GM21723 (cell line): ENCODE measurements at regions not wholly inside any gene's neighbourhood (a gene's known extent, or its start where the extent isn't known, plus 50 kb on each side); places are given as distances from the start of the nearest gene placed in this dataset.
"Not testable (repeated sequence)": the region's sequence is repeated elsewhere in the genome, so short reads cannot be mapped to it uniquely, and the experiment has no call there.

Source experiments
- ATAC-seq: cut with Tn5 transposase; IDR thresholded peaks from one replicate; pipeline ENCODE4 v1.9.1; 2021; ENCODE audit warnings: mild to moderate bottlenecking, moderate library complexity; ENCODE audit not compliant: unreplicated experiment

DNA sequence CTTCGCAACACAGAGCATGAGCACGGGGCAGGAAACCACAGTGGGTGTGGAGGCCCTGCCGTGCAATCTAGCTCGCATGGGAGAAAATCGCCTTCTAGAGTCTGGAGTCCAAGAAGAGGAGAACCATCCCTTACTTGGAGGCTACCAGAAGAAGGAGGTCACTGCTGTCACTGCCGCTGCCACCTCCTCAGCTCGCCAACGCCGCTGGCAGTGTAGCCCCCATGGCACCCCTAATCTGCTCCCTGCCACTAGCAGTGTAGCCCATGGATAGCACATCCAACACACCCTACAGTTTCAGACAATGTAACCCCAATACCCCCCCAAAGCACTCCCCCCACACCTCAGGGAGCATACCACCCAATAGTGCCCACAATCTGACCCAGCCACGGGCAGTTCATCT, 438.0 kb upstream of the ZNF337 start:
- ATAC-seq = no peak

DNA sequence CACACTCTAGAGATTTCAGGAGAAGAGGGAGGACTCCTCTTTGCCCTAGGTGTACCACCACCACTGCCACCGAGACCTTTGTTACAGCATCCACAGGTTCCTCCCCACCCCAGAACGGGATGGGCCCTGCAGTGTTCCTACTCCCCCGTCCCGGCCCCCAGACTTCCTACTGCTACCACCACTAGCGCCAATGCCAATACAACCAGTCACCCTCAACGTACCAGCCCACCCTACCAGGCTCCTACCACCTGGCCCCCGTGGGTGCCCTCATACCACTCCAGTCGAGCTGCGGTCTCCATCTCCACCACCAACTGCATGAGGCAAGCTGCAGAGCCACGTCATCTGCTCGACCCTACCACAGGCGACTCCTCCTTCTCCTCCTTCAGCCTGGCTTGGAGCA, 437.1 kb upstream of the ZNF337 start:
- ATAC-seq = not testable (repeated sequence)

DNA sequence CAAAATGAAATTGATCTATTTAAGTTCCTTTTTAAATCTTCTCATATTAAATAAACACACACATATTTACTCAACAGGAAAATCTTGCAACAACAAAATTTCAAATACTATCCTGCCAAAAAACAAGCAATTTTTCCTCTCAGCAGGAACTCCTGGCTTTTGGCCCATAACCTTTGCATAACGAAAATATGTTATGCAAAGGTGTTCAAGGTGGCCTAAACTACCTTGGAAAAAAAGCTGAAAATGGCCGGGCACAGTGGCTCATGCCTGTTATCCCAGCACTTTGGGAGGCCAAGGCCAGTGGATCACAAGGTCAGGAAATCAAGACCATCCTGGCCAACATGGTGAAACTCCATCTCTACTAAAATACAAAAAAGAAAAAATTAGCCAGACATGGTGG, 424.3 kb upstream of the ZNF337 start:
- ATAC-seq = not testable (repeated sequence)

DNA sequence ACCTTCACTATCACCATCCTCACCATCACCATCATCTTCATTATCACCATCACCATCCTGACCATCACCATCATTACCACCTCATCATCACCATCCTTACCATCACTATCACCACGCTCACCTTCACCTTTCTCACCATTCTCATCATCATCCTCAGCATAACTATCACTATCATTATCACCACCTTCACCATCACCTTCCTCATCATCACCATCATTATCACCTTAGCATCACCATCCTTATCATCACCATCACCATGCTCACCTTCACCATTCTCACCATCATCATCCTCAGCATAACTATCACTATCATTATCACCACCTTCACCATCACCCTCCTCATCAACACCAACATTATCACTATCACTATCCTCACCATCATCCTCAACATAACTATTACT, 397.8 kb upstream of the ZNF337 start:
- not testable (repeated sequence) for ATAC-seq

DNA sequence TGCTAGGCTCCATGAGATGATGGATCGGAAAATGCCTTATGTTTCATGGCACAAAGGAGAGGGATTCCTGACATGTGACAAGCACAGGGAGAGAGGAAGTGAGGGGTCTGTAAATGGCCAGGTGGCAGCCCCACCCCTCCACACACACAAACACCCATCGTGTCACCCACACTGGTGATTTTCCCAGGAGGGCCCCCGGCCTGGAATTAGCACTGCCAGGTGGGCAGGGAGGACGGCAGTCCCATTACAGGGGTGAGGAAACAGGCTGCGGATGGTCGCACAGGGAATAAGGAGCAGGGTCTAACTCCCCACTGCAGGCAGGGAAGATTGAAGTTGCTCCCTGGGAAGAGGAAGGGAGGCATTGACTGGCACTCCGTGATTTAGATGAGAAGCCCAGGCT, 395.3 kb upstream of the ZNF337 start:
- not testable (repeated sequence) for ATAC-seq

DNA sequence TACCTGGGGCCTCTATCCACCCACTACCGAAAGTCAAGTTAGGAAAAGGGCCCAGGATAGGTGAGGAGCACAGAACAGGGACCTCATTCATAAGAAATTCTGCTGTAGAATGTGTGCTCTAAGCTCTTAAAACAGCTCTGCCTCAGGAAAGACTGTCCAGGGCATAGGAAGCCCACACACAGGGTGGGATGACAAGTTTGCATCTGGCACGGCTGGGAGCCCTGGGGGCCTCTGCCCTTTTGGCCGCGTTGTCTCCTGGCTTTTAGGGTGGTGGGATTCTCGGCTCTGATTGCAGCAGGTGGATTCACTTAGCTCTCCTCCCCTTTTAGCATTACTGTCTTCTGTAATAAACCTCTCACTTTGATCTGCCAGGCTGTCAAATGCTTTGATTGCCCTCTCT, 389.5 kb upstream of the ZNF337 start:
- ATAC-seq = not testable (repeated sequence)

DNA sequence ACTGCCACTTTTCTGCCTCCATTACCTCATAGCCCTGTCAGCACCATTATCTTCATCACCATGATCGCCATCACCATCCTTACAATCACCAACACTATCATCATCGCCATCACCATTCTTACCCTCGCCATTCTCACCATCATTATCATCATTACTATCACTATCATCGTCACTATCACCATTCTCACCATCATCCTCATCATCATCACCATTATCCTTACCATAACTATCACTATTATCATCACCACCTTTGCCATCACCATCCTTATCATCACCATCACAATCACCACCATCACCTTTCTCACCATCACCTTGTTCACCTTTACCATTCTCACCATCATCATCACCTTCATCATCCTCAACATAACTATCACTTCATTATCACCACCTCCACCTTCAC, 377.3 kb upstream of the ZNF337 start:
- not testable (repeated sequence) for ATAC-seq

DNA sequence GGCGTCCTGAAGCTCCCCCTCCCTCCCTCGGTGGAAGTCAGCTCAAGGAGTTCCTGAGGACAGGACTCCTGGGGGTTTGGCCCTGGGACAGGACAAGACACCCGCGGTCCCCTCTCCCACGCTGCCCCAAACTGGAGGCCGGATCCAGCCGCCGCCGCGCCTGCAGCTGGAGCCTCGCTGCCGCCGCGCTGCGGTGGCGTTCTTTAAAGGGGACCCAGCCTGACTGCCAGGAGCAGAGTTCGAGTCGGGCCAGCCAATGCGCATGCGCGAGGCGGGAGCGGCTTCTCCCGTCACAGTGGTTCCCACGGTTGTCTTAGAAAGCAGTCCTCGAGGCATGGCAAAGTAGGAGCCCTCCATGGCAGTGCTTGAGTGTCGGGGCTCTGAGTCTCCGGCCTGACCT, 362.7 kb upstream of the ZNF337 start:
- not testable (repeated sequence) for ATAC-seq

DNA sequence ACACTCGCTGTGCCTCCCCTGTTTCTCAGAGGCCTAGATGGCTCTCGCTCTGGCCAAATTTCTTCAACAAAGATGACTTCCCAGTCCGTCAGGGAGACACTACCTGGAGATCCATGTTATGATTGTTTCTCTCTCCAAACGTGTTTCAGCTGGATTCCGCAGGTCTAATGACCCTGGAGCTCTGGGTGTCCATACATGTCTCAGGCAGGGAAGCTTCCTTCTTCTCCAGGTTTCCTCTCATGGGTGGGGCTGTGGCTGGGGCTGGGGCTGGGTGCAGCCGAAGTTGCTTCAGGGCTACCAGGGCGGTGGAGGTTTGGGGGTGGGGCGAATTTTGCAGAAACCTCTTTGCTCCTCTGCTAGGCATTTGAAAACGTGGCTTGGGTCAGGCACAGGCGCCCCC, 361.8 kb upstream of the ZNF337 start:
- not testable (repeated sequence) for ATAC-seq

DNA sequence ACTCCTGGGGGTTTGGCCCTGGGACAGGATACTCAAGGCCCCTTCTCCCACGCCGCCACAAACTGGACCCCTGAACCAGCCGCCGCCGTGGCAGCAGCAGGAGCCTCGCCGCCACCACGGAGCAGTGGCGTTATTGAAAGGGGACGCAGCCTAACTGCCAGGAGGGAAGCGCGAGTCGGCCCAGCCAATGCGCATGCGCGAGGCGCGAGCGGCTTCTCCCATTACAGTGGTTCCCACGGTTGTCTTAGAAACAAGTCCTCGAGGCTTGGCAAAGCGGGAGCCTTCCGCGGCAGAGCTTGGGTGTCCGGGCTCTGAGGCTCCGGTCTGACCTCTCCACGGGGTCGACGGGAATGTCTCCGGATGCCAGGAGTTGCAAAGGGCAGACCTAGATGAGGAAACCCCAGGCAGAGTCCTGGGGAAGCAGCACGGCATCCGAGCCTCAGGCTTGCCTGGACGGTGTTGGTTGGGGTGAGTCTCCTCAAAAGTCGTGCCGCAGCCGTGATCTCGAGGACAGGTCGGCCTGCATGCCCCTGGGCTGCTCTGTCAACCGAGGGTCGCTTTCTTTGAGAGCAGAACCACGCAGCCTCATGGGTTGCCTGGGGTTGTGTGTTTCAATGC, 360.6 kb upstream of the ZNF337 start:
- ATAC-seq = not testable (repeated sequence)

DNA sequence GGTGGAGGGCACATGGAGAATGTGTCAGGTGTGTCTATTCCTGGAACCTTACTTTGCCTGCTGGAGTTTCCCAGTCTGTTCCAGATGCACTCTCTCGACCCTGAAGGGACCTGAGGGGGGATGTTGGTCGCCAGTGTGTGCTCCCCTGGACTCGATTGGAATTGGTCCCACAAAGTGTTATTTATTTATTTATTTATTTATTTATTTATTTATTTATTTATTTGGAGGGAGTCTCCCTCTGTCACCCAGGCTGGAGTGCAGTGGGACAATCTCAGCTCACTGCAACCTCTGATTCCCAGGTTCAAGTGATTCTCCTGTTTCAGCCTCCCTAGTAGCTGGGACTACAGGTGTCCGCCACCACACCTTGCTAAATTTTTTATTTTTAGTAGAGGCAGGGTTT, 329.1 kb upstream of the ZNF337 start:
- ATAC-seq = not testable (repeated sequence)

DNA sequence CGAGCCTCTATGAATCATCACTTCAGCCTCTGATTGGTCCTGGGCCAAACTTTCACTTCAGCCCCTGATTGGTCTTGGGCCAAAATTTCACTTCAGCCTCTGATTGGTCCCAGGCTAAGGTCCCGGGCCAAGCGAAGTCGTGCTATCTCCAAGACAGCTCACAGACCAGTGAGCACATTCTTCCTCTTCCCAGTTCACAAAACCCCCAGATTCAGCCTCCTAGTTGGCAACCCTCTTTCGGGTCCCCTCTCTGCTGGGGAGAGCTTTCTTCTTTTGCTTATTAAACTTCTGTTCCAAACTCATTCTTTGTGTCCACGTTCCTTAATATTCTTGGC, 314.3 kb upstream of the ZNF337 start:
- not testable (repeated sequence) for ATAC-seq

DNA sequence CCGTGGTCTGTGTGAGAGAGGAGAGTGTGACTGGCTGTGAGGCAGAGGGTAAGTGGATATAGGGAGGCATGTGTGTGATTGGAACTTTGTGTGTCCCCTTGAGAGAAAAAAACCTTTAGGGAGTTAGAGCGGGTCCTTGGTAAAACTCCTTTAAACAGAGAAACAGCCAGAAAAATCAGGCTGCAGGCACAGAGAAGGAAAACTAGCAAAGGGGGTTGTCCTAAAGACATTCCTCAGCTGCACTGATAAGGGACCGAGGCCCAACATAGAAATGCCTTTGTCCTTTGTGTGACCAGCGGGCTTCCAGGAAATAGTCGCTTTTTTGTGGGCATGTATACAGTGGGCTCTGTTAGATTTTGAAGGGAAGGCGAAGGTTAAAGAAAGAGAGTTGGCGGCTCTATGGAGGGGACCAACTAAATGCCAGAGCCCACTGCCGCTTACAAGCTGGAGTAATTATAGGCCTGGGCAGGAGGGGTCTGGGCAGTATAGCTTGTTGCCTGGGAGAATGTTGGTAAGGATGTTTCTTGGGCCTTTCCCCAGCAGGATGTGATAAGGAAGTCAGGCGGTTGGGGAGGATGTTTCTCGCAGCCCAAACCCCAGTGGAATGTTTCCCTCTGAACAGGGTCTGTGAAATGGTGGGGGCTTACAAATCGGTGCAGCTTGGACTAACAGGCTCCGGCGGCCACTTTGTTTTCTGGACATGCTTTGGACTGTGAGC, 313.7 kb upstream of the ZNF337 start:
- not testable (repeated sequence) for ATAC-seq

DNA sequence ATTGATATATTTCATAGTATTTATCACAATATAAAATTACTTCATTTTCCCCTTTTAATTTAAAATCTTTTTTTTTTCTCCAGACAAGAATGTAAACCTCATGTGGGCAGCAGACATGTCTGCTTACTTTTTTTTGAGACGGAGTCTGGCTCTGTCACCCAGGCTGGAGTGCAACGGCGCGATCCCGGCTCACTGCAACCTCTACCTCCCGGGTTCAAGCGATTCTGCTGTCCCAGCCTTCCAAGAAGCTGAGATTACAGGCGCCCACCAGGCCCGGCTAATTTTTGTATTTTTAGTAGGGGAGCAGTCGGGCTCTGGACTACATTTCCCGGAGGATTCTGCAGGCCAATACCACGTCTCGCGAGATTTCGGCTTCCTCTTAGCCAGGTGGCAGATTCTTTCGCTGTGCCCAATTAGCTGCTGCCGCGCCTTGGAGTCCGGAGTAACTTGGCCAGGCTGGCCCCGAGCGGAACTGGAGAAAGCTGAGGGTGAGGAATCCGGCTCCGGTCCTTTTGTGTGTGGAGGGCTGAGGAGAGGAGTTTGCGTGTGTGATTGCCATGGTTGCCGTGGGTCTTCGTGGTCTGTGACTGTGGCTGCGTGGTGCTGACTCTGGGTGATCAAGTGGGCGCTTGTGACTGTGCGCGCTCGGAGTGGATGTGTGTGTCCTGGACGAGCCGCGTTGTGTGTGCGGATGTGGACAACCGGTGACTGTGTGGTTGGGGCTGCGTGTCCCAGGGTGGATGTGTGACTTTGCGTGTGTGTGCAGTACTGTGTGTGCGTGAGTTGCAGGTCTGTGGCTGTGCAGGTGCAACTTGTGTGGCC, 313.0 kb upstream of the ZNF337 start:
- ATAC-seq = not testable (repeated sequence)

DNA sequence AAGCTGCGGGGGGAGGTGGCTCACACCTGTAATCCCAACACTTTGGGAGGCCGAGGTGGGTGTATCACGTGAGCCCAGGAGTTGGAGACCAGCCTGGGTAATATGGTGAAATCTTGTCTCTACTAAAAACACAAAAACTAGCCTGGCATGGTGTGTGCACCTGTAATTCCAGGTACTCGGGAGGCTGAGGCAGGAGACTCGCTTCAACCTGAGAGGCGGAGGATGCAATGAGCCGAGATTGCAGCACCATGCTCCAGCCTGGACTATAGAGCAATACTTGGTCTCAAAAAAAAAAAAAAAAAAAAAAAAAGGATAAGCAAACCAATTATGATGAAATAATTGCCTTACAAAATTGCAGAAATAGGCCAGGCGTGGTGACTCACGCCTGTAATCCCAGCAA, 311.4 kb upstream of the ZNF337 start:
- ATAC-seq = not testable (repeated sequence)

DNA sequence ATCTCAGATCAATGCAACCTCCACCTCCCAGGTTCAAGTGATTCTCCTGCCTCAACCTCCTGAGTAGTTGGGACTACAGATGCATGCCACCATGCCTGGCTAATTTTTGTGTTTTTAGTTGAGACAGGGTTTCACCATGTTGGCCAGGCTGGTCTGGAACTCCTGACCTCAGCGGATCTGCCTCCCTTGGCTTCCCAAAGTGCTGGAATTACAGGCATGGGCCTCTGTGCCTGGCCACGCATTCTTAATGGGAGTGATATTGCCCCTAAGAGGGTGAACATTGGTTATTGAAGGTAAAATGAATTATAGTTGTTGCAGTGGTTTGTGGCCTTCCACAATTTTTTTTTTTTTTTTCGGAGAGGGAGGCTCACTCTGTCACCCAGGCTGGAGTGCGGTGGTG, 309.5 kb upstream of the ZNF337 start:
- ATAC-seq = not testable (repeated sequence)

DNA sequence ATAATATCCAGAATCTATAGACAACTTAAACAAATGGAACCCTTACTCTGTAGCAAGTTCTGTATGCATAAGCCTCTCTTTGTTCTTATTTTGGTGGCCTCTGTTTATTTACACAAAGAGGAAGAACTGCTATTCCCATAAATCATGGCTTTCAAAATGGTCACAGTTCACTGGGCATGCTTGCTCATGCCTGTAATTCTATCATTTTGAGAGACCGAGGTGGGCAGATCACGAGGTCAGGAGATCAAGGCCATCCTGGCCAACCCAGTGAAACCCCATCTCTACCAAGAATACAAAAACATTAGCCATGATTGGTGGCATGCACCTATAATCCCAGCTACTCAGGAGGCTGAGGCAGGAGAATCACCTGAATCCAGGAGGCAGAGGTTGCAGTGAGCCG, 307.3 kb upstream of the ZNF337 start:
- ATAC-seq = not testable (repeated sequence)

DNA sequence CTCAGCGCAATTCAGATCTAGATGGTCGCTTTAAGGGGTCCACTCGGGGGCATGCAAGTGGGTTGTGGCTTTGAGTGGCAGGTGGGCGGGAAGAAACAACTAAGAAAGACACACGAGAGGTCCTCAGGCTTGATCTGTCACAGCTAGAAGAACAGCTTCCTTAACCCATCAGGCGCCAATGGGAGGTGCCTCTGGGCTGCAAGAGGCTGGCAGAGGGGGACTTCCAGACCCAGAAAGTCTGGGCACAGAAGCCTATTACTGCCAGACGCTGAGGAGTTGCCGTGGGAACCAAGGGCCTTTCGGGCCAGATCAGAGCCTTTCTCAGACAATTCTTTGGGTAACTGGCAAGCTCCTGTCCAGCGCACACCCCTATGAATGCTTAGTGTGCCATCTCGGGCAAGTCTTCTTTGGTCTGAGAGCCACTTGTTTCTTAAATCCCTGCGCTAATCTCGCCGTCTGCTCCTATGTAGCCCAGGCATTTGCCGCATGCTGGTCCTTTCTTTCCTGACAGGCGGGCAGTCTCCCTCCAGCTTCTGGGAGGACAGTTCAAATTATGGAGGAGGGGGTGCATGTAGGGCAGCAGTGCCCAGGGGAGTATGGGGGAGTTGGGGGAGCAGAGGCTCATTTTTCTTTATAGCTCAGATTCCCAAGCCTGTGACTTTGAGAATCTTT, 300.9 kb upstream of the ZNF337 start:
- not testable (repeated sequence) for ATAC-seq

DNA sequence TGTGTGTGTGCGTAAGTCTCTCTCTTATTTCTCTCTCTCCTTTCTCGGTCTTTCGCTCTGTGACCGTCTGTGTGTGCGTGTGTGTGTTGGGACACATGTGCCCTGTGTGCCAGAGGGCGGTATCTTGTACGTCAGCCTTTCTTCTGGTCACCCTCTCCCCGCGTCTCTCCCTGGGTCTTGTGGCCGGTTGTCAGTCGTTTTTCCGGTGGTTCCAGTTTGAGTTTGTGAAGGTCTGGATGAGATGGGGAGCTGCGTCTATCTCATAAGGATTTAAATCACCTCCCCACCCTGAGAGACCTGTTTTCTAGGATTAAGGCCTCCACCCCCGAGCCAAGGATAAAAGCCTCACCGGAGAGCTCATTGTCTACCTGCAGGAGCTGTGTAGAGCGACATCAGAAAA, 295.5 kb upstream of the ZNF337 start:
- no peak for ATAC-seq

DNA sequence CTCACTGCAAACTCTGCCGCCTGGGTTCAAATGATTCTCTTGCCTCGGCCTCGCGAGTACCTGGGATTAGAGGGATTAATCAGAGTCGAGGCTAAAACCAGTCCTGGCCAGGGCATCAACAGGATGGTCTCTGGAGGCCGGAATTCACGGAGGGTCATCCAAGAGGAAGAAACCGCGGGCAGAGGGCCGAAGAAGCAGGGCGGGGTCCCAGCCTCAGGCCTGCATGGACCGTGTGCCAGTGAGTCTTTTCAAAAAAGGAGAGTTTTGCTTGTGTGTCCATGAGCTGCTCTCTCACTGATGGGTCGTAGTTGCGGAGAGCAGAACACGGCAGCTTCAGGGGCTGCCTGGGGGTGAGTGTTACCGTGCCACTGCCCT, 295.1 kb upstream of the ZNF337 start:
- ATAC-seq = no peak

DNA sequence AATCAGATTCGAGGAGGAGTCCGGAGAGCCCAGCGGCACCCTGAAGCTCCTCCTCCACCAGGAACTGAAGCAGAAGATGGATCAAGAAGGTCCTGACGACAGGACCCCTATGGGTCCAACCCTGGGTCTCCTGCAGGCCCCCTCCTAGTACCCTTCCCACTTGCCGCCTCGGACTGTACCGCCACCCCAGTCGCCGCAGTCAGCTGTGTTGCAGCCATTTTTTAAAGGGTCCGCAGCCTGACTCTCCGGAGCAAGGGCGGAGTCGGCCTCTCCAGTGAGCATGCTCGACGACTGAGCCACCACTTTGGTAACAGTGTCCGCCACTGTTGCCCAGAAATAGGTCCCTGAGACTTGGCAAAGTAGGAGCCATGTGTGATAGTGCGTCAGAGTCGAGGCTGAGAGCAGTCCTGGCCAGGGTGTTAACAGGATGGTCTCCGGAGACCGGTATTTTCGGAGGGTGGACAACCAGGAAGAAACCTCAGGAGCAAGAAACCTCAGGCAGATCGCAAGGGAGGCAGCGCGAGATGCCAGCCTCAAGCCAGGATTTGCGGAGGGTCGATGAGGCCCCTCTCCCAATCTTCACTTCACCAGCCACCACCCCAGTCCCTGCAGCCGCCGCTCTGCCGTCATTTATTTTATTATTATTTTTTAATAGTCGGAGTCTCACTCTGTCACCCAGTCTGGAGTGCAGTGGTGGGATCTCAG, 294.6 kb upstream of the ZNF337 start:
- no peak for ATAC-seq
